H9 (cell line): ENCODE measurements at regions not wholly inside any gene's neighbourhood (a gene's known extent, or its start where the extent isn't known, plus 50 kb on each side); places are given as distances from the start of the nearest gene placed in this dataset.

ENCODE experiments used
- DNase-seq: peaks from one replicate; pipeline ENCODE4 v3.0.0-alpha.2; 2017
- H2AFZ ChIP-seq: one replicate; pipeline ENCODE4 v1.6.1; 2013; ENCODE audit warnings: mild to moderate bottlenecking, low read length, control low read depth, moderate library complexity
- H2AK5ac ChIP-seq: 2 replicates; pipeline ENCODE4 v1.6.1; 2013; ENCODE audit warnings: low read length, control low read depth, mixed read lengths; ENCODE audit not compliant: insufficient read length
- H2BK120ac ChIP-seq: one replicate; pipeline ENCODE4 v1.6.1; 2013; ENCODE audit warnings: low read depth, mild to moderate bottlenecking, low read length, control low read depth, inconsistent platforms; ENCODE audit not compliant: poor library complexity, severe bottlenecking
- H2BK12ac ChIP-seq: 2 replicates; pipeline ENCODE4 v1.6.1; 2013; ENCODE audit warnings: low read length, control low read depth, mixed read lengths, low read depth; ENCODE audit not compliant: insufficient read length
- H2BK15ac ChIP-seq: 2 replicates; pipeline ENCODE4 v1.6.1; 2013; ENCODE audit warnings: low read depth, low read length, control low read depth
- H2BK20ac ChIP-seq: one replicate; pipeline ENCODE4 v1.6.1; 2013; ENCODE audit warnings: low read depth, mild to moderate bottlenecking, low read length, control low read depth, inconsistent platforms; ENCODE audit not compliant: poor library complexity, severe bottlenecking
- H2BK5ac ChIP-seq: 2 replicates; pipeline ENCODE4 v1.6.1; 2013; ENCODE audit warnings: low read length, control low read depth, mixed read lengths; ENCODE audit not compliant: insufficient read length
- H3K14ac ChIP-seq: 2 replicates; pipeline ENCODE4 v1.6.1; 2013; ENCODE audit warnings: low read length, control low read depth; ENCODE audit not compliant: insufficient read depth
- H3K18ac ChIP-seq: 2 replicates; pipeline ENCODE4 v1.6.1; 2013; ENCODE audit warnings: low read depth, mild to moderate bottlenecking, mixed read lengths, low read length, control low read depth; ENCODE audit not compliant: insufficient read length
- H3K23ac ChIP-seq: 2 replicates; pipeline ENCODE4 v1.6.1; 2013; ENCODE audit warnings: low read length, control low read depth, mixed read lengths, low read depth; ENCODE audit not compliant: insufficient read length
- H3K23me2 ChIP-seq: 2 replicates; pipeline ENCODE4 v1.6.1; 2013; ENCODE audit warnings: low read depth, mild to moderate bottlenecking, mixed read lengths, low read length, control low read depth; ENCODE audit not compliant: insufficient read length, poor library complexity, severe bottlenecking
- H3K27ac ChIP-seq: 2 replicates; pipeline ENCODE4 v1.5.1; 2013; ENCODE audit warnings: low read length, control low read depth, mixed read lengths, low read depth; ENCODE audit not compliant: insufficient read length
- H3K27me3 ChIP-seq: 2 replicates; pipeline ENCODE4 v1.6.1; 2013; ENCODE audit warnings: low read length, control low read depth, inconsistent platforms; ENCODE audit not compliant: insufficient read depth
- H3K4ac ChIP-seq: 2 replicates; pipeline ENCODE4 v1.6.1; 2013; ENCODE audit warnings: low read depth, mild to moderate bottlenecking, control low read depth, inconsistent platforms, low read length, moderate library complexity
- H3K4me1 ChIP-seq: 2 replicates; pipeline ENCODE4 v1.6.1; 2013; ENCODE audit warnings: low read length, control low read depth, inconsistent platforms; ENCODE audit not compliant: insufficient read depth
- H3K4me2 ChIP-seq: 2 replicates; pipeline ENCODE4 v1.6.1; 2013; ENCODE audit warnings: low read length, control low read depth, mixed read lengths; ENCODE audit not compliant: insufficient read length, insufficient read depth
- H3K56ac ChIP-seq: 2 replicates; pipeline ENCODE4 v1.6.1; 2013; ENCODE audit warnings: low read depth, mild to moderate bottlenecking, mixed read lengths, low read length, control low read depth; ENCODE audit not compliant: insufficient read length
- H3K79me1 ChIP-seq: 2 replicates; pipeline ENCODE4 v1.6.1; 2013; ENCODE audit warnings: low read depth, mild to moderate bottlenecking, moderate library complexity, low read length, control low read depth, inconsistent platforms; ENCODE audit not compliant: insufficient read depth, poor library complexity, severe bottlenecking
- H3K79me2 ChIP-seq: 2 replicates; pipeline ENCODE4 v1.6.1; 2013; ENCODE audit warnings: low read length, control low read depth, inconsistent platforms; ENCODE audit not compliant: insufficient read depth
- H3K9ac ChIP-seq: 2 replicates; pipeline ENCODE4 v1.6.1; 2013; ENCODE audit warnings: low read length, control low read depth, mixed read lengths; ENCODE audit not compliant: insufficient read length; ENCODE audit errors: extremely low read depth
- H3K9me3 ChIP-seq: one replicate; pipeline ENCODE4 v1.6.1; 2013; ENCODE audit warnings: low read depth, low read length, inconsistent platforms; ENCODE audit not compliant: control insufficient read depth
- H3T11ph ChIP-seq: one replicate; pipeline ENCODE4 v1.6.1; 2013; ENCODE audit warnings: mild to moderate bottlenecking, low read length, control low read depth, inconsistent platforms
- H4K20me1 ChIP-seq: one replicate; pipeline ENCODE4 v1.6.1; 2013; ENCODE audit not compliant: control insufficient read depth, insufficient read length, insufficient read depth
- H4K5ac ChIP-seq: 2 replicates; pipeline ENCODE4 v1.6.1; 2013; ENCODE audit warnings: low read depth, mild to moderate bottlenecking, mixed read lengths, low read length, control low read depth; ENCODE audit not compliant: insufficient read length
- H4K8ac ChIP-seq: replicated peaks from 2 replicates; pipeline ENCODE4 v1.6.1; 2013; ENCODE audit warnings: low read length, control low read depth, mixed read lengths, low read depth; ENCODE audit not compliant: insufficient read length
- H4K91ac ChIP-seq: 2 replicates; pipeline ENCODE4 v1.6.1; 2013; ENCODE audit warnings: low read depth, mild to moderate bottlenecking, moderate library complexity, mixed read lengths, low read length, control low read depth; ENCODE audit not compliant: insufficient read length
- H3K27ac Mint-ChIP-seq, 3 experiments: 2 replicates in 2 of 3; 3 replicates in 1 of 3; pipeline ENCODE4 v1.8.0; 2020 to 2021; ENCODE audit warnings: mixed read lengths in 3 of 3, mild to moderate bottlenecking in 1 of 3, moderate library complexity in 1 of 3
- H3K27me3 Mint-ChIP-seq: 2 replicates; pipeline ENCODE4 v1.8.0; 2021; ENCODE audit warnings: low read depth, mild to moderate bottlenecking, moderate library complexity, mixed read lengths
- H3K36me3 Mint-ChIP-seq, 3 experiments: 2 replicates in 2 of 3; 3 replicates in 1 of 3; pipeline ENCODE4 v1.8.0; 2020 to 2021; ENCODE audit warnings: low read depth in 3 of 3, mixed read lengths in 3 of 3; ENCODE audit not compliant: insufficient read depth in 1 of 3
- H3K4me1 Mint-ChIP-seq, 2 experiments: 2 replicates each; pipeline ENCODE4 v1.8.0; 2020; ENCODE audit warnings: mixed read lengths in 2 of 2
- H3K4me3 Mint-ChIP-seq, 2 experiments: 2 replicates in 1 of 2; 3 replicates in 1 of 2; pipeline ENCODE4 v1.8.0; 2020 to 2021; ENCODE audit warnings: mild to moderate bottlenecking in 2 of 2, mixed read lengths in 2 of 2, moderate library complexity in 1 of 2
- H3K9me3 Mint-ChIP-seq, 2 experiments: 2 replicates in 1 of 2; 3 replicates in 1 of 2; pipeline ENCODE4 v1.8.0; 2020; ENCODE audit warnings: mild to moderate bottlenecking in 2 of 2, mixed read lengths in 2 of 2, moderate library complexity in 1 of 2
- WGBS: extraction: QIAGEN DNeasy Blood & Tissue Kit; methylation state at CpG from one replicate; pipeline ENCODE4 v1.1.7; 2013; ENCODE audit warnings: missing lambda C conversion rate, low lambda C conversion rate, mixed read lengths; ENCODE audit not compliant: insufficient read length; ENCODE audit errors: extremely low coverage; 5-methylcytosine and 5-hydroxymethylcytosine counted together
- TF ChIP-seq, protein P1 (sequence below): fragments of 200-600 bp; sonication (generic); conservative IDR thresholded peaks from 3 replicates; pipeline ENCODE4 v1.8.0; 2021; ENCODE audit warnings: antibody characterized with exemption, mild to moderate bottlenecking

- H3K27ac ChIP-seq, result no peak overlapping the region
- no peak overlapping the region for H3K56ac ChIP-seq
- H2AFZ ChIP-seq, result no peak overlapping the region
- no peak overlapping the region for H2BK12ac ChIP-seq
- WGBS, result no CpG with 5 or more reads among the region's 3 CpGs
- Mint-ChIP-seq H3K4me3 (no peak overlapping the region), H3K27ac (no peak overlapping the region), H3K9me3 (peaks cover 23 to 31% of the 10 kb centered on the region in 2 experiments), H3K4me1 (0 out of 4 replicates have a peak, but pooled peaks cover 0 to 2% of the 10 kb centered on the region in 2 experiments), H3K27me3 (peaks cover 53% of the 10 kb centered on the region), H3K36me3 (peaks cover 0 to 27% (median 2%) of the 10 kb centered on the region in 3 experiments; a peak in 5 of 7 replicates)
- no peak overlapping the region for H3K4ac ChIP-seq
- H3K9ac ChIP-seq, result no peak overlapping the region
- H3K4me1 ChIP-seq, result no peaks in the 10 kb centered on the region
- no peak overlapping the region for H3K18ac ChIP-seq
- H2BK15ac ChIP-seq, result no peak overlapping the region
- H3K9me3 ChIP-seq, result no peaks in the 10 kb centered on the region
- H2AK5ac ChIP-seq, result no peak overlapping the region
- H3K79me1 ChIP-seq, result no peaks in the 10 kb centered on the region
- no peak overlapping the region for H2BK5ac ChIP-seq
- H3K27me3 ChIP-seq, result no peaks in the 10 kb centered on the region; the same call in 1 of the 2 replicates
- H3T11ph ChIP-seq, result no peak overlapping the region
- no peak for DNase-seq
- H3K14ac ChIP-seq, result no peak overlapping the region
- H3K4me2 ChIP-seq, result no peak overlapping the region
- TF ChIP-seq, protein P1, sequence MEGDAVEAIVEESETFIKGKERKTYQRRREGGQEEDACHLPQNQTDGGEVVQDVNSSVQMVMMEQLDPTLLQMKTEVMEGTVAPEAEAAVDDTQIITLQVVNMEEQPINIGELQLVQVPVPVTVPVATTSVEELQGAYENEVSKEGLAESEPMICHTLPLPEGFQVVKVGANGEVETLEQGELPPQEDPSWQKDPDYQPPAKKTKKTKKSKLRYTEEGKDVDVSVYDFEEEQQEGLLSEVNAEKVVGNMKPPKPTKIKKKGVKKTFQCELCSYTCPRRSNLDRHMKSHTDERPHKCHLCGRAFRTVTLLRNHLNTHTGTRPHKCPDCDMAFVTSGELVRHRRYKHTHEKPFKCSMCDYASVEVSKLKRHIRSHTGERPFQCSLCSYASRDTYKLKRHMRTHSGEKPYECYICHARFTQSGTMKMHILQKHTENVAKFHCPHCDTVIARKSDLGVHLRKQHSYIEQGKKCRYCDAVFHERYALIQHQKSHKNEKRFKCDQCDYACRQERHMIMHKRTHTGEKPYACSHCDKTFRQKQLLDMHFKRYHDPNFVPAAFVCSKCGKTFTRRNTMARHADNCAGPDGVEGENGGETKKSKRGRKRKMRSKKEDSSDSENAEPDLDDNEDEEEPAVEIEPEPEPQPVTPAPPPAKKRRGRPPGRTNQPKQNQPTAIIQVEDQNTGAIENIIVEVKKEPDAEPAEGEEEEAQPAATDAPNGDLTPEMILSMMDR, result no peak
- no peaks in the 10 kb centered on the region for H4K20me1 ChIP-seq
- H3K23ac ChIP-seq, result no peak overlapping the region
- H3K23me2 ChIP-seq, result no peaks in the 10 kb centered on the region
- no peak overlapping the region for H4K91ac ChIP-seq
- no peaks in the 10 kb centered on the region for H3K79me2 ChIP-seq
- no peak overlapping the region for H2BK120ac ChIP-seq
- H2BK20ac ChIP-seq, result no peak overlapping the region
- no peak overlapping the region for H4K5ac ChIP-seq
- no peak overlapping the region for H4K8ac ChIP-seq
Observed at GRCh38 chr3:137542049-137542448, 222.1 kb upstream of the SOX14 start.
